ENCODE measurements at regions not wholly inside any gene's neighbourhood (a gene's known extent, or its start where the extent isn't known, plus 50 kb on each side); places are given as distances from the start of the nearest gene placed in this dataset.

DNA sequence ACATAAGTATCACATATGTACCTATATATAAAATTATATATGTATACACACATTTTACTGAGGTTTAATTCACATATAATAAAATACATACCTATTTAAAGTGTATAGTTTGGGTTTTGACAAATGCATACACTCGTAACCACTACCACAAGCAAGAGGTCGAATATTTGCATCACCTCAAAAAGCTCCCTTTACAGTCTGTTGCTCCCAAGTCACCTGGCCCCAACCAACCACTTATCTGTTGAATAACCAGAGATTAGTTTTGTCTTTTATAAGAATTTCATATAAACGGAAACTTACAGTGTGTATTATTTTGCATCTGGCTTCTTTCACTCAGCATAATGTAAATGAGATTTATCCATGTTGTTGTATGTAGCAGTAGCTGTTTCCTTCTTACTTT, 218.9 kb downstream of the MAT2B start:
- TF ChIP-seq, protein P1, sequence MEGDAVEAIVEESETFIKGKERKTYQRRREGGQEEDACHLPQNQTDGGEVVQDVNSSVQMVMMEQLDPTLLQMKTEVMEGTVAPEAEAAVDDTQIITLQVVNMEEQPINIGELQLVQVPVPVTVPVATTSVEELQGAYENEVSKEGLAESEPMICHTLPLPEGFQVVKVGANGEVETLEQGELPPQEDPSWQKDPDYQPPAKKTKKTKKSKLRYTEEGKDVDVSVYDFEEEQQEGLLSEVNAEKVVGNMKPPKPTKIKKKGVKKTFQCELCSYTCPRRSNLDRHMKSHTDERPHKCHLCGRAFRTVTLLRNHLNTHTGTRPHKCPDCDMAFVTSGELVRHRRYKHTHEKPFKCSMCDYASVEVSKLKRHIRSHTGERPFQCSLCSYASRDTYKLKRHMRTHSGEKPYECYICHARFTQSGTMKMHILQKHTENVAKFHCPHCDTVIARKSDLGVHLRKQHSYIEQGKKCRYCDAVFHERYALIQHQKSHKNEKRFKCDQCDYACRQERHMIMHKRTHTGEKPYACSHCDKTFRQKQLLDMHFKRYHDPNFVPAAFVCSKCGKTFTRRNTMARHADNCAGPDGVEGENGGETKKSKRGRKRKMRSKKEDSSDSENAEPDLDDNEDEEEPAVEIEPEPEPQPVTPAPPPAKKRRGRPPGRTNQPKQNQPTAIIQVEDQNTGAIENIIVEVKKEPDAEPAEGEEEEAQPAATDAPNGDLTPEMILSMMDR (IDR thresholded peaks at IDR 0.05): no peak
- no peak for TF ChIP-seq POLR2A (IDR thresholded peaks at IDR 0.05)
